ENCODE measurements at regions not wholly inside any gene's neighbourhood (a gene's known extent, or its start where the extent isn't known, plus 50 kb on each side); places are given as distances from the start of the nearest gene placed in this dataset.

- ChIA-PET CTCF (no interaction called here), POLR2A (ENCODE audit: low non-redundant PET) (no interaction called here)
- no TSS peak for BruUV-seq (replicated peaks)
- TF ChIP-seq EZH2 (IDR thresholded peaks at IDR 0.05; ENCODE audit: borderline replicate concordance, low read depth, low read length, poor library complexity, severe bottlenecking), result no peak
- TF ChIP-seq, protein P1, sequence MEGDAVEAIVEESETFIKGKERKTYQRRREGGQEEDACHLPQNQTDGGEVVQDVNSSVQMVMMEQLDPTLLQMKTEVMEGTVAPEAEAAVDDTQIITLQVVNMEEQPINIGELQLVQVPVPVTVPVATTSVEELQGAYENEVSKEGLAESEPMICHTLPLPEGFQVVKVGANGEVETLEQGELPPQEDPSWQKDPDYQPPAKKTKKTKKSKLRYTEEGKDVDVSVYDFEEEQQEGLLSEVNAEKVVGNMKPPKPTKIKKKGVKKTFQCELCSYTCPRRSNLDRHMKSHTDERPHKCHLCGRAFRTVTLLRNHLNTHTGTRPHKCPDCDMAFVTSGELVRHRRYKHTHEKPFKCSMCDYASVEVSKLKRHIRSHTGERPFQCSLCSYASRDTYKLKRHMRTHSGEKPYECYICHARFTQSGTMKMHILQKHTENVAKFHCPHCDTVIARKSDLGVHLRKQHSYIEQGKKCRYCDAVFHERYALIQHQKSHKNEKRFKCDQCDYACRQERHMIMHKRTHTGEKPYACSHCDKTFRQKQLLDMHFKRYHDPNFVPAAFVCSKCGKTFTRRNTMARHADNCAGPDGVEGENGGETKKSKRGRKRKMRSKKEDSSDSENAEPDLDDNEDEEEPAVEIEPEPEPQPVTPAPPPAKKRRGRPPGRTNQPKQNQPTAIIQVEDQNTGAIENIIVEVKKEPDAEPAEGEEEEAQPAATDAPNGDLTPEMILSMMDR (conservative IDR thresholded peaks at IDR 0.05; ENCODE audit: low read depth, low read length), result no peak
- no peak for DNase-seq (ENCODE audit: low spot score)
- Histone ChIP-seq H3K27ac (ENCODE audit: low read depth, low read length, poor library complexity, severe bottlenecking) (no peak overlapping the region), H3K4me3 (ENCODE audit: low read depth, low read length, poor library complexity, severe bottlenecking) (no peak overlapping the region), H3K36me3 (ENCODE audit: insufficient read depth, low read length, poor library complexity, severe bottlenecking) (no peaks in the 10 kb centered on the region), H3K9me3 (ENCODE audit: low read depth, low read length, poor library complexity, severe bottlenecking) (no peaks in the 10 kb centered on the region), H3K27me3 (replicated peaks; ENCODE audit: insufficient read depth, low read depth, low read length, poor library complexity) (no peaks in the 10 kb centered on the region), H3K4me1 (ENCODE audit: insufficient read depth, low read length, poor library complexity, severe bottlenecking) (peaks cover 5% of the 10 kb centered on the region)
- intact Hi-C loops (cut with micrococcal nuclease; ENCODE audit: unreplicated experiment), result no loop called here
Observed at GRCh38 chr5:109563739-109564138, 126.0 kb upstream of the MAN2A1 start.

GRCh38 chr5:109563189-109563588 is 126.5 kb upstream of the MAN2A1 start:
- no peak for TF ChIP-seq EZH2 (IDR thresholded peaks at IDR 0.05; ENCODE audit: borderline replicate concordance, low read depth, low read length, poor library complexity, severe bottlenecking)
- TF ChIP-seq, protein P1 (conservative IDR thresholded peaks at IDR 0.05; ENCODE audit: low read depth, low read length), result no peak
- Histone ChIP-seq H3K27ac (ENCODE audit: low read depth, low read length, poor library complexity, severe bottlenecking) (no peak overlapping the region), H3K4me1 (ENCODE audit: insufficient read depth, low read length, poor library complexity, severe bottlenecking) (peaks cover 5% of the 10 kb centered on the region), H3K4me3 (ENCODE audit: low read depth, low read length, poor library complexity, severe bottlenecking) (no peak overlapping the region), H3K9me3 (ENCODE audit: low read depth, low read length, poor library complexity, severe bottlenecking) (no peaks in the 10 kb centered on the region), H3K36me3 (ENCODE audit: insufficient read depth, low read length, poor library complexity, severe bottlenecking) (no peaks in the 10 kb centered on the region), H3K27me3 (replicated peaks; ENCODE audit: insufficient read depth, low read depth, low read length, poor library complexity) (no peaks in the 10 kb centered on the region)
- no TSS peak for BruUV-seq (replicated peaks)
- intact Hi-C loops (cut with micrococcal nuclease; ENCODE audit: unreplicated experiment), result no loop called here
- no peak for DNase-seq (ENCODE audit: low spot score)
- CTCF ChIA-PET, result no interaction called here
- POLR2A ChIA-PET (ENCODE audit: low non-redundant PET), result no interaction called here

- ChIA-PET POLR2A (ENCODE audit: low non-redundant PET) (no interaction called here), CTCF (no interaction called here)
- TF ChIP-seq EZH2 (IDR thresholded peaks at IDR 0.05; ENCODE audit: borderline replicate concordance, low read depth, low read length, poor library complexity, severe bottlenecking), result no peak
- TF ChIP-seq, protein P1 (conservative IDR thresholded peaks at IDR 0.05; ENCODE audit: low read depth, low read length), result no peak
- H3K4me1 ChIP-seq (ENCODE audit: insufficient read depth, low read length, poor library complexity, severe bottlenecking), result peaks cover under 1% of the 10 kb centered on the region
- no peak overlapping the region for H3K4me3 ChIP-seq (ENCODE audit: low read depth, low read length, poor library complexity, severe bottlenecking)
- no peaks in the 10 kb centered on the region for H3K9me3 ChIP-seq (ENCODE audit: low read depth, low read length, poor library complexity, severe bottlenecking)
- BruUV-seq (replicated peaks), result no TSS peak
- intact Hi-C loops (cut with micrococcal nuclease; ENCODE audit: unreplicated experiment), result no loop called here
- H3K27me3 ChIP-seq (replicated peaks; ENCODE audit: insufficient read depth, low read depth, low read length, poor library complexity), result no peaks in the 10 kb centered on the region
- H3K36me3 ChIP-seq (ENCODE audit: insufficient read depth, low read length, poor library complexity, severe bottlenecking), result no peaks in the 10 kb centered on the region
- DNase-seq (ENCODE audit: low spot score), result no peak
- H3K27ac ChIP-seq (ENCODE audit: low read depth, low read length, poor library complexity, severe bottlenecking), result no peak overlapping the region
Observed at GRCh38 chr5:109562441-109562840, 127.3 kb upstream of the MAN2A1 start.
